GM21526 (cell line): ENCODE measurements at regions not wholly inside any gene's neighbourhood (a gene's known extent, or its start where the extent isn't known, plus 50 kb on each side); places are given as distances from the start of the nearest gene placed in this dataset.
"Not testable (repeated sequence)": the region's sequence is repeated elsewhere in the genome, so short reads cannot be mapped to it uniquely, and the experiment has no call there.

Experiments used
- ATAC-seq: cut with Tn5 transposase; IDR thresholded peaks from one replicate; pipeline ENCODE4 v1.9.1; 2021; ENCODE audit warnings: moderate library complexity; ENCODE audit not compliant: unreplicated experiment, low FRiP score

DNA sequence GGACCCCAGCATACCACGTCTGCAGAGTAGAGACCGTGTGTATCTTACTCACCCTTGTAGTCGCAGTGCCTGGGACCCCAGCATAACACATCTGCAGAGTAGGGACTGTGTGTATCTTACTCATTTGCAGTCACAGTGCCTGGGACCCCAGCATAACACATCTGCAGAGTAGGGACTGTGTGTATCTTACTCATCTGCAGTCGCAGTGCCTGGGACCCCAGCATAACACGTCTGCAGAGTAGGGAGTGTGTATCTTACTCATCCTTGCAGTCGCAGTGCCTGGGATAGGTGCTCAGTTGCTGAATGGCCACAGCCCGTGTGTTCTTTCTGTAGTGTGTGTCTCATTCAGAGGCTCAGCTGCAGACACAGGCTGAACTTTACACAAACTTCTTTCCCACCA lies 71.4 kb upstream of the FRG1 start:
- no peak for ATAC-seq

DNA sequence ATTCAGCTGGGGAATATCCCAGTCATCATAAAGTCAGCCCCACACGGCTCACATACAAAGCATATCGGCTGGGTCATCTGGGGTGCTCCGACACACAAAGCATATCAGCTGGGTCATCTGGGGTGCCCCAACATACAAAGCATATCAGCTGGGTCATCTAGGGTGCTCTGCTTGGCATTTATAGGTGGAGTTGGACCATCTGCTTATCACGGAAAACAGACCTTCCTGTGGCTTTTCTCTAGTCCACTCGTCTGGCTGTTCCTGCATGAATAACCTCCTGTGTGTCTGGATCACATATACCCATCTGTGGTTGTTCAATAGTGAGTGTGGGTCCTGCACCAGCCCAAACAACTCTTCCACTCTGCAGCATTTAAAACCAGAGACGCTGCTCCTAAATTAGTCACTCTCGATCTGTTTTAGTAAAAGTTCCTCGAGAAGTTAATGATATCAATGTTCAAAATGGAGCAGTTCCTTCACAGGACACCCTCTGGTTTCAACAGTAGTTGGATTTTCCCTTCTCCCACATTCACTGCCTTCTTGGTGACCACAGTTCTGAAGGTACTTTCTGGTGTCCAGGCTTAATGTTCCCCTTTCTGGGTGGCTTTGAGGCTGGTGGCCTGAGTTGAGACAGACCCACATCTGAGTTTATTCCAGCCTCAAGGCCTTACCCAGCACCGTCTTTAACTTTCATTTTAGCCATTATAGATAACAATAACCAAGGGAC lies 70.0 kb upstream of the FRG1 start:
- no peak for ATAC-seq

DNA sequence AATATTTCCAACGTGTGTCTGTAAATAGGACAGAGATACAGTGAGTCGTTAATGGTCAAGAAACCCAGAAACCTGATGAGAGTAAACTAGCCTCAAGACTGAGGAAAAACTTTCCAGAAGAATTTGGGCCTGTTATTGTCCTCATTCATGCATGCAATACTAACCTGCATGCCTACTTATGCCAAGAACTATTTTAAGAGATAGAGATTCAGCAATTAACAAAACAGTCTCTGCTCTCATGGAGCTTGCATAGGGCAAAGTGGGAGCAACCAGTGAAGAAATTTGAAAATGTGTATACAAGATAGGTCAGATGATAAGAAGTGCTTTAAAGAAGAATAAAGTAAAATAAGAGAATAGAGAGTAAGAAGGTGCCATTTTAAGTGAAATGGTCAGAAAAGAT lies 66.1 kb upstream of the FRG1 start:
- ATAC-seq = no peak

DNA sequence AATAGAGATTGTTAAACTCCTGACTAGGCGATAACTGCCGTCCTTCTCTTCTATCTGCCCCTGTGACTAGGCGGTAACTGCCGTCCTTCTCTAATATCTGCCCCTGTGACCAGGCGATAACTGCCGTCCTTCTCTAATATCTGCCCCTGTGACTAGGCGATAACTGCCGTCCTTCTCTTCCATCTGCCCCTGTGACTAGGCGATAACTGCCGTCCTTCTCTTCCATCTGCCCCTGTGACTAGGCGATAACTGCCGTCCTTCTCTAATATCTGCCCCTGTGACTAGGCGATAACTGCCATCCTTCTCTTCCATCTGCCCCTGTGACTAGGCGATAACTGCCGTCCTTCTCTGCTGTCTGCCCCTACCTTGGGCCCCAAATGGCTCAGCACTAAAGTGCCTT lies 59.5 kb upstream of the FRG1 start:
- not testable (repeated sequence) for ATAC-seq

DNA sequence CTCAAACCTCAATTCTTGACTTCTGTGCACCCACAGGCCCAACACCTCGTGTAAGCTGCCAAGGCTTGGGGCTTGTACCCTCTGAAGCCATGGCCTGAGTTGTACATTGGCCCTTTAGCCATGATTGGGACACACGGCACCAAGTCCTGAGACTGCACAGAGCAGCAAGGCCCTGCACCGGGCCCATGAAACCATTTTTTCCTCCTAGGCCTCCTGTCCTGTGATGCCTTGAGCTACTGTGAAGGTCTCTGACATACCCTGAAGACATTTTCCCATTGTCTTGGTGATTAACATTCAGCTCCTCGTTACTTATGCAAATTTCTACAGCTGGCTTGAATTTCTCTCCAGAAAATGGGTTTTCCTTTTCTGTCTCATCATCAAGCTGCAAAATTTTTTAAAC lies 52.3 kb upstream of the FRG1 start:
- ATAC-seq = not testable (repeated sequence)
